Naive thymus-derived CD8-positive, alpha-beta T cell (primary cell): ENCODE measurements at regions not wholly inside any gene's neighbourhood (a gene's known extent, or its start where the extent isn't known, plus 50 kb on each side); places are given as distances from the start of the nearest gene placed in this dataset.

ENCODE experiments used
- ATAC-seq, 2 donors: fragments of 150-1000 bp; cut with Tn5 transposase in 1 of 2; sonication (Bioruptor Pico), chemical (Tn5 transposase) in 1 of 2; 1 replicate in 1 of 2; 2 replicates in 1 of 2; pipeline ENCODE4 v1.10.0; 2021; ENCODE audit warnings: mild to moderate bottlenecking in 2 of 2, moderate library complexity in 2 of 2
- POLR2A ChIA-PET: fragments of 350-600 bp; sonication (Branson Sonifier 250); formaldehyde crosslinking; loops from one replicate; lab custom pipeline; 2021; ENCODE audit warnings: antibody characterized with exemption; lab: Charles Lee
- DNase-seq, 10 donors: peaks; one replicate each; pipeline versions ENCODE4 v3.0.0 to v3.0.0-alpha.2; 2020 to 2022
- H3K27ac Mint-ChIP-seq, 10 donors: one replicate each; pipeline ENCODE4 v1.8.0; 2020 to 2022; ENCODE audit warnings: mild to moderate bottlenecking in 10 of 10, mixed read lengths in 10 of 10, moderate library complexity in 4 of 10, inconsistent platforms in 1 of 10
- H3K27me3 Mint-ChIP-seq, 5 donors: one replicate each; pipeline ENCODE4 v1.8.0; 2021 to 2022; ENCODE audit warnings: mixed read lengths in 5 of 5
- H3K36me3 Mint-ChIP-seq, 3 donors: one replicate each; pipeline ENCODE4 v1.8.0; 2020 to 2022; ENCODE audit warnings: mixed read lengths in 3 of 3, mild to moderate bottlenecking in 2 of 3, inconsistent platforms in 1 of 3
- H3K4me1 Mint-ChIP-seq, 4 donors: one replicate each; pipeline ENCODE4 v1.8.0; 2021 to 2022; ENCODE audit warnings: mixed read lengths in 4 of 4
- H3K4me3 Mint-ChIP-seq, 10 donors: one replicate each; pipeline ENCODE4 v1.8.0; 2020 to 2022; ENCODE audit warnings: mild to moderate bottlenecking in 10 of 10, mixed read lengths in 10 of 10, moderate library complexity in 6 of 10, inconsistent platforms in 1 of 10
- H3K9me3 Mint-ChIP-seq, 9 donors: one replicate each; pipeline ENCODE4 v1.8.0; 2020 to 2022; ENCODE audit warnings: mixed read lengths in 9 of 9, mild to moderate bottlenecking in 3 of 9, inconsistent platforms in 1 of 9, moderate library complexity in 1 of 9

DNA sequence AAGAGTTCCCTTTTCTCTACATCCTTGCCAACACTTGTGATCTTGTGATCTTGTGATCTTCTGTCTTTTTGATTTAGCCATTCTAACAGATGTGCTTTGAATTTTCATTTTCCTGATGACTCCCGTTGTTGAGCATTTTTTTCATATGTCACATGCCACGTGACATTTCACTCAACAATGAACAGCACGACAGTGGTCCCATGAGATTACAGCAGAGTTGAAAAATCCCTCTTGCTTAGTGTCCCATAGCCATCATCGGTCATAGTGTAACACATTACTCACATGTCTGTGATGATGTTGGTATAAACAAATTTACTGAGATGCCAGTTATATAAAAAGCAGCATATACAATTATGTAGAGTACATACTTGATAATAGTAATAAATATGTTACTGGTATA, 256.1 kb upstream of the OBI1 start:
- H3K27ac Mint-ChIP-seq = no peak overlapping the region
- POLR2A ChIA-PET = no interaction called here
- H3K4me1 Mint-ChIP-seq = no peaks in the 10 kb centered on the region
- ATAC-seq (no peak), DNase-seq (no peak)
- H3K36me3 Mint-ChIP-seq = no peaks in the 10 kb centered on the region
- H3K27me3 Mint-ChIP-seq = peaks cover 0 to 15% (median 4%) of the 10 kb centered on the region in 5 donors
- peaks cover 0 to 11% (median 0%) of the 10 kb centered on the region in 9 donors for H3K9me3 Mint-ChIP-seq
- H3K4me3 Mint-ChIP-seq = no peak overlapping the region

DNA sequence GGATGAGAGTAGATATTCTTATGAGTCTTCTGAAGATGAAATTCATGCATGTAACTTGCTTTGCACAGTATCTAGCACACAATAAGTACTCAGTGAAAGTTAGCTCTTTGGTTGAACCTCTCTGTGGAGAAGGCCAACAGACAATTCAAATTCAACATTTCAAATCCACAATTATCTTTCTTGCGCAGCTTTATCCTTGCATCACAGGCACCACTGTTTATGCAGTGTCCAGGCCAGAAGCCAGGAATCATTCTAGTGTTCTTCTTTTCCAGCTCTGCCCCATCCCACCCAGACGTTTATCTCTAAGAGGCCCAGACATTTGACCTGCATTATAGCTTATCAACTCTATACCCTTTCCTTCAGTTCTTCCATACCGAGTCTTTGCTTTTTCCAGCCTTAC, 254.7 kb upstream of the OBI1 start:
- ATAC-seq = no peak
- POLR2A ChIA-PET = no interaction called here
- no peak for DNase-seq
- Mint-ChIP-seq H3K4me3 (no peak overlapping the region), H3K9me3 (peaks cover 0 to 11% (median 0%) of the 10 kb centered on the region in 9 donors), H3K36me3 (no peaks in the 10 kb centered on the region), H3K27ac (no peak overlapping the region), H3K27me3 (peaks cover 0 to 15% (median 4%) of the 10 kb centered on the region in 5 donors), H3K4me1 (no peaks in the 10 kb centered on the region)

DNA sequence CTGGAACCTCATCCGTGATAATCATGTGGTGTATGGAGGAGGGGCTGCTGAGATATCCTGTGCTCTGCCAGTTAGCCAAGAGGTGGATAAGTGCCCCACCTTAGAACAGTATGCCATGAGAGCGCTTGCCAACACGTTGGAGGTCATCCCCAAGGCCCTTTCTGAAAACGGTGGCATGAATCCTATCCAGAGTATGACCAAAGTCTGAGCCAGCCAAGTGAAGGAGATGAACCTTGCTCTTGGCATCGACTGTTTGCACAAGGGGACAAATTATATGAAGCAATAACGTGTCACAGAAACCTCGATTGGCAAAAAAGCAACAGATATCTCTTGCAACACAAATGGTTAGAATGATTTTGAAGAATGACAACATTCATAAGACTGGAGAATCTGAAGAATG, 251.2 kb upstream of the OBI1 start:
- Mint-ChIP-seq H3K27ac (no peak overlapping the region), H3K9me3 (peaks cover 0 to 11% (median 0%) of the 10 kb centered on the region in 9 donors), H3K4me1 (no peaks in the 10 kb centered on the region), H3K27me3 (peaks cover 0 to 15% (median 5%) of the 10 kb centered on the region in 5 donors), H3K36me3 (no peaks in the 10 kb centered on the region), H3K4me3 (no peak overlapping the region)
- no peak for ATAC-seq
- no peak for DNase-seq
- POLR2A ChIA-PET = no interaction called here

DNA sequence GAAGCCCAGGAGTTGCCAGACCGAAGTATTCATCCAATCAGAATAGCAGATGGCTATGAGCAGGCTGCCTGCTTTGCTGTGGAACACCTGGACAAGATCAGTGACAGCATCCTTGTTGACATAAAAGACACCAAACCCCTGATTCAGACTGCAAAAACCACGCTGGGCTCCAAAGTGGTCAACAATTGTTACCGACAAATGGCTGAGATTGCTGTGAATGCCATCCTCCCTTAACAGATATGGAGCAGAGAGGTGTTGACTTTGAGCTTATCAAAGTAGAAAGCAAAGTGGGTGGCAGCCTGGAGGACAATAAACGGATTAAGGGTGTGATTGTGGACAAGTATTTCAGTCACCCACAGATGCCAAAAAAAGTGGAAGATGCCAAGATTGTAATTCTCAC, 250.3 kb upstream of the OBI1 start:
- Mint-ChIP-seq H3K4me3 (no peak overlapping the region), H3K9me3 (peaks cover 0 to 11% (median 0%) of the 10 kb centered on the region in 9 donors), H3K27me3 (peaks cover 0 to 18% (median 7%) of the 10 kb centered on the region in 5 donors), H3K27ac (no peak overlapping the region), H3K36me3 (no peaks in the 10 kb centered on the region), H3K4me1 (no peaks in the 10 kb centered on the region)
- POLR2A ChIA-PET = no interaction called here
- ATAC-seq (no peak), DNase-seq (no peak)

DNA sequence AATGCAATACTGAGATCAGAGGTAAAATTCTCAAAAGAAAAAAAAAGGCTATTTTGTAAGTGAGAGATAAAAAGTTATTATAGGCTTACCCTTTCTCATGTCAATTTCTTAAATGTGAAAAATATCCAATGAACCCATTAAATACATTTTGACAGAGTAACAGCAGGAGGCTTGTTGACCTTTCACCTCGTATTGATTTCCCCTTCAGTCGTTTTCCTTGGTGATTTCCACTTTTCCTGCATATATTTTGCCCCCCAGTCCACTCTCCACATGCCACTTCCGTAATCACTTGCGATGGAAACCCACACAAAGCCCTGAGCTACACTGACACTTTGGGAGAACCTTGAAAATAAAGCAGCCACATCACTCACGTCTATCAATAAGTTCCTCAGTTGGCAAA, 248.1 kb upstream of the OBI1 start:
- DNase-seq (no peak), ATAC-seq (no peak)
- Mint-ChIP-seq H3K9me3 (peaks cover 0 to 7% (median 0%) of the 10 kb centered on the region in 9 donors), H3K4me1 (no peaks in the 10 kb centered on the region), H3K27me3 (peaks cover 0 to 14% (median 5%) of the 10 kb centered on the region in 5 donors), H3K36me3 (no peaks in the 10 kb centered on the region), H3K27ac (no peak overlapping the region), H3K4me3 (no peak overlapping the region)
- POLR2A ChIA-PET = no interaction called here

DNA sequence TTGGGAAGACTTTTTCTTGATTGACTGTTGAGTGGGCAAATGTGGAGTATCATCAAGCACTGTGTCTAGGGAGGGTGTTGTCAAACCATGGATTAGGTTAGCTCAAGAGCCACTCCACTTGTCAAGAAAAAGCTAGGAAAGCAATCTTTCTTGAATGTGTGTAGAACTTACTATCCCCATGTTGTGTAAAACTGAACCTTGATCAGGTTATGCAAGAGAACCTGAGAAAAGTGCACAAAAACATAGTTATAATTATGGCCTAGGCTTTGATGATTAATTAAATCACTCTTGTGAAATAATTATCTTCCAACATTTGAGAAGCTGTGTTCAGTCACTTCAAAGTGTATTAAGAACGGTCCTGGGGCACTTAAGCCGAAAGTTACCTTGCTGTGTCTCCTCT, 238.2 kb upstream of the OBI1 start:
- H3K9me3 Mint-ChIP-seq = peaks cover 0 to 10% (median 0%) of the 10 kb centered on the region in 9 donors
- H3K27me3 Mint-ChIP-seq = peaks cover 0 to 14% (median 9%) of the 10 kb centered on the region in 5 donors
- H3K4me1 Mint-ChIP-seq = no peaks in the 10 kb centered on the region
- H3K27ac Mint-ChIP-seq = no peak overlapping the region
- H3K4me3 Mint-ChIP-seq = no peak overlapping the region
- peaks cover 0 to 3% (median 0%) of the 10 kb centered on the region in 3 donors for H3K36me3 Mint-ChIP-seq
- POLR2A ChIA-PET = no interaction called here
- DNase-seq (no peak), ATAC-seq (no peak)

DNA sequence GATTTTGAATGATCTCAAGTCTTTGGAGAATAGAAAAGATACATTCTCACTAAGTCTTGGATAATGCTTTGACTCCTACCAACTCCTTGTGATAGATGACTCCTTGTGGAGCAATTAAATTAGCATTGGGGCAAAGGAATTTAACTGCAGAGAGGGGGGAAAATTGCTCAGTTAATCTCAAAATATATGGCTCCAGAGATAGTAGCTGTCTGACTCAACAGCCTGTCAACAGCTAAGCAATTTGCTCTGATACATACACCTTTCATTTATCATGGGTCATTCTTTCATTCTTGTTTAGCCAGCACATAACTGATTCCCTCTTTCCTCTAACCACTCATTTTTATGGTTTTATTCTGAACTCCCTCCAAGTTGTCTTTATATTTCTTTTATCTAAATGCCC, 225.6 kb upstream of the OBI1 start:
- peaks cover 5 to 24% (median 8%) of the 10 kb centered on the region in 5 donors for H3K27me3 Mint-ChIP-seq
- no peak overlapping the region for H3K4me3 Mint-ChIP-seq
- H3K9me3 Mint-ChIP-seq = no peaks in the 10 kb centered on the region
- no peaks in the 10 kb centered on the region for H3K4me1 Mint-ChIP-seq
- no peaks in the 10 kb centered on the region for H3K36me3 Mint-ChIP-seq
- H3K27ac Mint-ChIP-seq = no peak overlapping the region
- POLR2A ChIA-PET = no interaction called here
- no peak for ATAC-seq
- no peak for DNase-seq

DNA sequence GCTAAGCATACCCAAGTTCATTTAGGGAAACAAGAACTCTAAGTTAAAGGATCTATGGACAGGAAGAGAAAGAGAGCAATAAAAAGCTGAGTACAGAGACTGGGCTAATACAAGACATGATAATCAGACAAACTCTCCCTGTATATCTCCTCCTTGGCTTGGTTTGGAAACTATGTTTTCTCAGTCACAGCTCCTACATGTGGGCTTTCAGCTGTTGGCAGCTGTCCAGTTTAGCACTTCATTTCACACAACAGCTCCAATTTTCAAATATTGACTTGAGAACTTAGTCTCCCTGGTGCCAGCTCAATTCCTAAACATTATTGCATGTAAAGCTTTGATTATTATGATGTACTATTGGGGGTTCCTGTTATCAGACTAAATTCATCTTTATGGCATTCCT, 222.8 kb upstream of the OBI1 start:
- no peak for ATAC-seq
- Mint-ChIP-seq H3K27ac (no peak overlapping the region), H3K4me3 (no peak overlapping the region), H3K27me3 (peaks cover 1 to 24% (median 8%) of the 10 kb centered on the region in 5 donors), H3K36me3 (peaks cover 0 to 3% (median 0%) of the 10 kb centered on the region in 3 donors), H3K9me3 (peaks cover 0 to 11% (median 2%) of the 10 kb centered on the region in 9 donors), H3K4me1 (no peaks in the 10 kb centered on the region)
- POLR2A ChIA-PET = no interaction called here
- no peak for DNase-seq

DNA sequence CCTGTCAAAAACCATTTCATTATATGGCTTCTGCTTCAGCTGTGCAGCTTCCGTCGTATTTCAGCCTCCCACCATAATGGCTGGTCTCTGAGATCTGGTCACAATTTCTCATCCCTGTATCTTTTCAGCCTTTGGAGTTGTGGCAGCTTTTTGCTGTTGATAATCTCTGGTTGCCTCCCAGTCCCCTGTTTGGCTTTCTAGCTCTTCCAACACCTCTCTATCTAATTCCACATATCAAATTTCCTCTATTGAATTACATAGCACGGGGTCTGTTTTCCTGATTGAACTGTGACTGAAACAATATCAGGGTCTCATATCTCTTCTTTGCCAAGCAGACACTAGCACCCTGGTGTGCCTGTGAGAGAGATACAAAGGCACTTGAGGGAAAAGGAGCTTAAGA, 222.1 kb upstream of the OBI1 start:
- H3K4me3 Mint-ChIP-seq = no peak overlapping the region
- peaks cover 0 to 11% (median 2%) of the 10 kb centered on the region in 9 donors for H3K9me3 Mint-ChIP-seq
- POLR2A ChIA-PET = no interaction called here
- no peak for DNase-seq
- no peaks in the 10 kb centered on the region for H3K4me1 Mint-ChIP-seq
- ATAC-seq = no peak
- peaks cover 1 to 24% (median 6%) of the 10 kb centered on the region in 5 donors for H3K27me3 Mint-ChIP-seq
- H3K27ac Mint-ChIP-seq = no peak overlapping the region
- H3K36me3 Mint-ChIP-seq = peaks cover 0 to 3% (median 0%) of the 10 kb centered on the region in 3 donors

DNA sequence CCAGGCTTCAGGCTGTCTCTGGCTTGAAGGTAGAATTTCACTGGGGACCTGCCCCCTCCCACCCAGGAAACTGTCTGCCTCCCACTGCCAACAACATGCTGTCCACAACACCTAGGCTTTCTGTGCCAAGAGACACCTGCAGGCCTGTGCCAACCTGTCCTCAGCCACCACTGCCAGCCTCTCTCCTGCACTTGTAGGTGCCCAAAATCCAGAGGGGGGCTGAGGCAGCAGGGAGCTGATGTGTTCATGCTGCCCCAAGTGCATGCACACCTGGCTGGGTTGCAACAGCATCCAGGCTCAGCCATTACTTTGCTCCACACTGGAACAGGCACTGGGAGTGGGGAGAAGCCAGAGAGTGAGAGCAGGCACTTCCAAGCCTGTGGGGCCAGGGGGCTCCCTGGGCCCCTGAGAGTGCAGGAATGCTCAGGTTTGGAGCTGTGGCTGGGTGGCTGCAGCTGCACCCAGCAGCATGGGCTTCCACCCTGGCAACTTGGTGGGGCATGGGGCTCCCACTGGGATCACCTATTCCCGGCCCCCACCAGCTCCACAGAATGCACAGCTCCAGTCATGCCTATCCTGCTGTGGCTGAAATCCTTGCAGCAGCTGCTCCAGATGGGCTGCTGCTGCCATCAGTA, 218.1 kb upstream of the OBI1 start:
- Mint-ChIP-seq H3K27ac (no peak overlapping the region), H3K27me3 (peaks cover 0 to 18% (median 4%) of the 10 kb centered on the region in 5 donors), H3K4me3 (no peak overlapping the region), H3K9me3 (peaks cover 0 to 11% (median 2%) of the 10 kb centered on the region in 9 donors), H3K36me3 (peaks cover 0 to 3% (median 0%) of the 10 kb centered on the region in 3 donors), H3K4me1 (no peaks in the 10 kb centered on the region)
- no peak for DNase-seq
- no peak for ATAC-seq
- POLR2A ChIA-PET = no interaction called here

DNA sequence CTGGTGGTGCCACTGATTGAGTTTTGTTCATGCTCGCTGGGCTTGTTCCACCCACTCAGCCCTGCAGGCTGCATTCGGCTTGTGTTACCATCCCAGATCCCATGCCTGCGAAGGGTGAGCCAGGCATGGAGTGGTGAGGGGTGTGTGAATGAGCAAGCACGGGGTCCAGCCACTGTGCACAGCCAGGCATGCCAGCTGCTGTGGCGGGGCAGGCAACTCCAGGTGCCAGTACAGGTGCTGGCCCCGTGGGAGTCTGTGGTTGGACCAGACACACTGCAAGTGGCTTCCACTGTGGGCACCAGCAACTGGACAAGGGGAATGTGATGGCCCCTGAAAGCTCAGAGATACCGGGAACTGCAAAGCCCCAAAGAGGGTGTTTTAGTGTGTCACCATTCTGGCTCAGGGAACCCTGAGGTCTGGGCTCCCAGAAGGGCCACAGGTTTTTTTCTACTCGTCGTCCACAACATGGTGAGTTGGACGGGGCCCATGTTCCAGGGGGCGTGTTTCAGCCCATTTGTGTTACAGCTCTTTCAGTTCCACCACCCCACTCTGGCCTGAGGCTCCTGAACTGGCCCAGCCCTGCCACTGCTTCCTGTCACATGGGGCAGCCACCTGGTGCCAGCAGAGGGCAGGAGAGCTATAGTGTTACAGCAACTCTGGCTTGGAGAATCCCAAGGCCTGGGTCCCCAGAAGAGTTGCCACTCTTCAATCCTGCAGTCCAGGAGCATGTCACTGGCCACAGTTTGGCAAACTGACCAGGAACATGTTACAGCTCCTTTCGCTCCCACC, 217.0 kb upstream of the OBI1 start:
- POLR2A ChIA-PET = no interaction called here
- Mint-ChIP-seq H3K27ac (no peak overlapping the region), H3K36me3 (peaks cover 0 to 3% (median 0%) of the 10 kb centered on the region in 3 donors), H3K9me3 (peaks cover 0 to 11% (median 2%) of the 10 kb centered on the region in 9 donors), H3K4me1 (no peaks in the 10 kb centered on the region), H3K4me3 (no peak overlapping the region), H3K27me3 (peaks cover 0 to 16% (median 4%) of the 10 kb centered on the region in 5 donors)
- ATAC-seq = no peak
- peak in 1 of 10 donors; percentile 59 for DNase-seq

DNA sequence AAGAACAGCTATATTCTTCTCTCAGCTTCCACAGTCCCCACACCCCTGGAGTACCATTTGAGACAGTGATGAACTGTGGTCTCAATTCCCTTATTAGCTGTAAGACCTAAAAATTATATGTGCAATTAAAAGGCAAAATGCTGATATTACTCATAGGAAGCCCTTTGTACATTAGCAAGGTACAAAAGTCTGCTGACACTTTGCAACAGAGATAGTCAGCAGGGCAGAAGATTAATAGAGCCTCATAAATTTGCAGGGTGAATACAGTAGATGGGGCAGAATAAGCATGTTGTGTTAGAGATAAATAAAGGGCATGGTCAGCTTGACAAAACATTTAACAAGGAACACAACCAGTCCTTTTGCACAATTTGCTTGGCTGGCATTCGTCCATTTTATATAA, 210.0 kb upstream of the OBI1 start:
- Mint-ChIP-seq H3K9me3 (peaks cover 0 to 4% (median 0%) of the 10 kb centered on the region in 9 donors), H3K4me1 (no peaks in the 10 kb centered on the region)

DNA sequence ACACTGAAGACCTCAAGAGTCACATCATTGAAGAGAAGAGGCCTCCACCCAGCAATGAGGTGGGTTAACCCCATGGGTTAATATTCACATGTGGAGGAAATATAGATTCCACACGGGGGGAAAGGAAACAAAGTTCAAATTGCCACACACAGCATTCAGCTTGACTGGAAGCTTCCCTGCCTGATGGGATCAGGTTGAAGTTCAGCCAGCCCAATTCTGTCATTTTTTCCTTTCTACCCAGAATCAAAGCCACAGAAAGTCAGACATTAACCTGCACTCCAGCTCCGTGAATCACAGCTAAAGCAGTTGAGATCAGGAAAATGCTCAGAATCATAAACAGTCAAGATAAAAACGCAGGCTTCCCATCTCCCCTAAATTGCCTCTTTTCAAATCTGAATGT, 208.7 kb upstream of the OBI1 start:
- Mint-ChIP-seq H3K4me3 (no peak overlapping the region), H3K4me1 (no peaks in the 10 kb centered on the region), H3K9me3 (peaks cover 0 to 4% (median 0%) of the 10 kb centered on the region in 9 donors), H3K27ac (no peak overlapping the region), H3K27me3 (peaks cover 0 to 10% (median 7%) of the 10 kb centered on the region in 5 donors), H3K36me3 (no peaks in the 10 kb centered on the region)
- ATAC-seq = no peak
- no peak for DNase-seq
- POLR2A ChIA-PET = no interaction called here

More for the DNA sequence above, 210.0 kb upstream of the OBI1 start:
- POLR2A ChIA-PET = no interaction called here
- no peaks in the 10 kb centered on the region for H3K36me3 Mint-ChIP-seq
- H3K27me3 Mint-ChIP-seq = peaks cover 0 to 15% (median 6%) of the 10 kb centered on the region in 5 donors
- DNase-seq (no peak), ATAC-seq (no peak)
- no peak overlapping the region for H3K4me3 Mint-ChIP-seq
- no peak overlapping the region for H3K27ac Mint-ChIP-seq
